K562 (cell line): ENCODE measurements at regions not wholly inside any gene's neighbourhood (a gene's known extent, or its start where the extent isn't known, plus 50 kb on each side); places are given as distances from the start of the nearest gene placed in this dataset.

ENCODE experiments used
- ATAC-seq: fragments of 200-7000 bp; cut with Tn5 transposase; 3 replicates; pipeline ENCODE4 v1.9.1; 2020; ENCODE audit warnings: moderate library complexity
- BruUV-seq: library from RNA; stranded (reverse); fragments of 400-500 nt; replicated peaks from 2 replicates; lab custom pipeline; 2021; lab: Mats Ljungman, UMichigan
- CTCF ChIA-PET: fragments of 300-600 bp; formaldehyde crosslinking; extraction: SDS; loops from one replicate; lab custom pipeline; 2021; ENCODE audit warnings: low intra/inter-chr PET ratio; lab: Yijun Ruan, JAX
- POLR2A ChIA-PET: fragments of 300-600, 350-650 bp; sonication (Branson Sonifier 250); formaldehyde crosslinking; extraction: SDS; loops from one replicate; lab custom pipeline; 2021; ENCODE audit warnings: antibody characterized with exemption, inconsistent platforms; lab: Yijun Ruan, JAX
- DNase-seq, 4 experiments: peaks; one replicate each; pipeline versions ENCODE4 v3.0.0 to v3.0.0-alpha.2; 2011 to 2018; ENCODE audit warnings: low spot score in 3 of 4, mixed read lengths in 3 of 4; ENCODE audit errors: extremely low read depth in 1 of 4
- FAIRE-seq: peaks from 2 replicates; lab custom pipeline; 2011; peaks lifted over from hg19 to GRCh38; lab: Jason Lieb, UNC
- H2AFZ ChIP-seq: 2 replicates; pipeline ENCODE4 v1.6.0; 2011; ENCODE audit warnings: low read depth, low read length, control low read depth, inconsistent platforms
- H3K27ac ChIP-seq: fragments of 200-600 bp; 3 replicates; pipeline ENCODE4 v1.8.0; 2011; ENCODE audit warnings: low read depth, mild to moderate bottlenecking, control low read depth, inconsistent platforms, low read length, moderate library complexity, mixed read lengths; ENCODE audit errors: extremely low read depth
- H3K27me3 ChIP-seq, 2 experiments: fragments of 300-600 bp in 1 of 2; 2 replicates in 1 of 2; 3 replicates in 1 of 2; pipeline versions ENCODE4 v1.6.0 to v1.8.0; 2011; ENCODE audit warnings: inconsistent platforms in 2 of 2, low read length in 2 of 2, mild to moderate bottlenecking in 1 of 2, mixed read lengths in 1 of 2, moderate library complexity in 1 of 2; ENCODE audit not compliant: control insufficient read depth in 2 of 2, insufficient read depth in 2 of 2
- H3K36me3 ChIP-seq: fragments of 300-600 bp; 3 replicates; pipeline ENCODE4 v1.8.0; 2011; ENCODE audit warnings: mild to moderate bottlenecking, low read length, inconsistent platforms; ENCODE audit not compliant: control insufficient read depth, insufficient read depth
- H3K4me1 ChIP-seq, 2 experiments: fragments of 200-600 bp in 1 of 2; replicated peaks in 1 of 2; 2 replicates in 1 of 2; 3 replicates in 1 of 2; pipeline versions ENCODE4 v1.5.1 to v1.8.0; 2011; ENCODE audit warnings: inconsistent platforms in 2 of 2, low read length in 2 of 2, mild to moderate bottlenecking in 1 of 2, mixed read lengths in 1 of 2, moderate library complexity in 1 of 2; ENCODE audit not compliant: control insufficient read depth in 2 of 2, insufficient read depth in 2 of 2
- H3K4me2 ChIP-seq: 2 replicates; pipeline ENCODE4 v1.6.1; 2011; ENCODE audit warnings: low read length, control low read depth, inconsistent platforms, mixed read lengths; ENCODE audit not compliant: insufficient read depth
- H3K4me3 ChIP-seq: fragments of 200-600 bp; sonication (generic), shearing (Covaris generic); 2 replicates; pipeline ENCODE4 v1.5.1; 2016; ENCODE audit warnings: control low read depth, inconsistent platforms
- H3K79me2 ChIP-seq: fragments of 200-600 bp; 3 replicates; pipeline ENCODE4 v1.8.0; 2011; ENCODE audit warnings: low read length, inconsistent platforms; ENCODE audit not compliant: control insufficient read depth, insufficient read depth
- H3K9ac ChIP-seq, 2 experiments: 2 replicates each; pipeline versions ENCODE4 v1.6.0 to v1.6.1; 2011; ENCODE audit warnings: low read depth in 2 of 2, low read length in 2 of 2, control low read depth in 1 of 2, inconsistent platforms in 1 of 2, mild to moderate bottlenecking in 1 of 2, mixed read lengths in 1 of 2; ENCODE audit not compliant: insufficient read depth in 1 of 2
- H3K9me1 ChIP-seq: one replicate; pipeline ENCODE4 v1.6.0; 2011; ENCODE audit warnings: inconsistent platforms, mild to moderate bottlenecking, low read length, moderate library complexity; ENCODE audit not compliant: control insufficient read depth, insufficient read depth
- H3K9me3 ChIP-seq: replicated peaks from 2 replicates; pipeline ENCODE4 v1.5.1; 2011; ENCODE audit warnings: low read depth, low read length, inconsistent platforms; ENCODE audit not compliant: control insufficient read depth, insufficient read depth
- H4K20me1 ChIP-seq: replicated peaks from 2 replicates; pipeline ENCODE4 v1.6.1; 2011; ENCODE audit warnings: low read length, inconsistent platforms, mixed read lengths; ENCODE audit not compliant: control insufficient read depth, insufficient read depth
- CHD2 ChIP-seq: IDR thresholded peaks from 2 replicates; pipeline ENCODE4 v1.6.1; 2011; ENCODE audit warnings: low read depth, low read length
- EGR1 ChIP-seq: fragments of 450-650 bp; conservative IDR thresholded peaks from 2 replicates; pipeline ENCODE4 v1.6.1; 2017; ENCODE audit warnings: mild to moderate bottlenecking
- FOXA1 ChIP-seq: fragments of 450-650 bp; IDR thresholded peaks from 2 replicates; pipeline ENCODE4 v1.6.1; 2016; ENCODE audit warnings: mild to moderate bottlenecking, borderline replicate concordance
- GATAD2B ChIP-seq: fragments of 450-650 bp; IDR thresholded peaks from 2 replicates; pipeline ENCODE4 v1.6.1; 2017; ENCODE audit warnings: mild to moderate bottlenecking, borderline replicate concordance
- NR2C1 ChIP-seq, 2 experiments: fragments of 450-650 bp; IDR thresholded peaks; 2 replicates each; pipeline ENCODE4 v1.6.1; 2017; ENCODE audit warnings: mild to moderate bottlenecking in 2 of 2, antibody characterized with exemption in 1 of 2, inconsistent platforms in 1 of 2, missing compliant biosample characterization in 1 of 2, missing genetic modification characterization in 1 of 2
- PRDM10 ChIP-seq: fragments of 450-650 bp; IDR thresholded peaks from 2 replicates; pipeline ENCODE4 v1.6.1; 2018; ENCODE audit not compliant: partially characterized antibody
- TAF9B ChIP-seq: fragments of 450-650 bp; IDR thresholded peaks from 2 replicates; pipeline ENCODE4 v1.6.1; 2018; ENCODE audit warnings: mild to moderate bottlenecking; ENCODE audit not compliant: partially characterized antibody
- ZNF609 ChIP-seq: sonication (generic); formaldehyde crosslinking; IDR thresholded peaks from 2 replicates; pipeline ENCODE4 v1.8.1; 2023; ENCODE audit warnings: missing genetic modification reagents, mild to moderate bottlenecking, borderline replicate concordance
- ZSCAN32 ChIP-seq: fragments of 450-650 bp; formaldehyde crosslinking; IDR thresholded peaks from 2 replicates; pipeline ENCODE4 v1.4.0; 2020; ENCODE audit warnings: mild to moderate bottlenecking, moderate library complexity
- WGBS: fragments of 100-300 bp; shearing (Covaris generic); methylation state at CpG from one replicate; pipeline ENCODE4 v1.1.6; 2016; ENCODE audit warnings: low coverage, mixed read lengths; ENCODE audit not compliant: insufficient coverage; ENCODE audit errors: missing lambda C conversion rate; 5-methylcytosine and 5-hydroxymethylcytosine counted together
- in situ Hi-C: fragments of 300-500 bp; cut with MboI; formaldehyde crosslinking; loops from 4 replicates; pipeline ENCODE4 v1.15.0; 2018; ENCODE audit warnings: inconsistent platforms, mixed read lengths
- intact Hi-C: fragments of 100-400 bp; cut with micrococcal nuclease; formaldehyde crosslinking; loops from 2 replicates; pipeline ENCODE4 v1.14.2; 2022
- TF ChIP-seq, protein P1 (sequence below): sonication (generic); formaldehyde crosslinking; IDR thresholded peaks from 2 replicates; pipeline ENCODE4 v1.8.1; 2023; ENCODE audit warnings: mild to moderate bottlenecking, missing genetic modification reagents

GRCh38 chr4:123068081-123068480 lies 145.7 kb upstream of the NUDT6 start:
- intact Hi-C loops, result no loop called here
- H3K27ac ChIP-seq, result no peak overlapping the region
- H2AFZ ChIP-seq, result no peak overlapping the region
- H3K9me3 ChIP-seq, result no peaks in the 10 kb centered on the region
- 90% methylated on average over 1 of the region's 1 CpG for WGBS
- in situ Hi-C loops, result no loop called here
- no peaks in the 10 kb centered on the region for H4K20me1 ChIP-seq
- H3K9ac ChIP-seq, result no peak overlapping the region
- DNase-seq, result no peak
- no peak overlapping the region for H3K4me3 ChIP-seq
- no peaks in the 10 kb centered on the region for H3K4me1 ChIP-seq
- ATAC-seq, result no peak
- no peaks in the 10 kb centered on the region for H3K27me3 ChIP-seq
- no peaks in the 10 kb centered on the region for H3K9me1 ChIP-seq
- peaks cover 11% of the 10 kb centered on the region; the same call in 2 of the 3 replicates for H3K36me3 ChIP-seq
- no TSS peak for BruUV-seq
- CTCF ChIA-PET, result no interaction called here
- POLR2A ChIA-PET, result no interaction called here
- FAIRE-seq, result no peak
- H3K4me2 ChIP-seq, result no peak overlapping the region
- H3K79me2 ChIP-seq, result no peaks in the 10 kb centered on the region
- TF ChIP-seq TAF9B (no peak), ZNF609 (no peak), EGR1 (no peak), ZSCAN32 (CRISPR knock-in tag) (no peak), GATAD2B (no peak), PRDM10 (no peak), NR2C1 (IDR thresholded peaks at IDR 0.05) (no peak), NR2C1 (tag; IDR thresholded peaks at IDR 0.05) (no peak), FOXA1 (no peak), CHD2 (no peak)
- TF ChIP-seq, protein P1, sequence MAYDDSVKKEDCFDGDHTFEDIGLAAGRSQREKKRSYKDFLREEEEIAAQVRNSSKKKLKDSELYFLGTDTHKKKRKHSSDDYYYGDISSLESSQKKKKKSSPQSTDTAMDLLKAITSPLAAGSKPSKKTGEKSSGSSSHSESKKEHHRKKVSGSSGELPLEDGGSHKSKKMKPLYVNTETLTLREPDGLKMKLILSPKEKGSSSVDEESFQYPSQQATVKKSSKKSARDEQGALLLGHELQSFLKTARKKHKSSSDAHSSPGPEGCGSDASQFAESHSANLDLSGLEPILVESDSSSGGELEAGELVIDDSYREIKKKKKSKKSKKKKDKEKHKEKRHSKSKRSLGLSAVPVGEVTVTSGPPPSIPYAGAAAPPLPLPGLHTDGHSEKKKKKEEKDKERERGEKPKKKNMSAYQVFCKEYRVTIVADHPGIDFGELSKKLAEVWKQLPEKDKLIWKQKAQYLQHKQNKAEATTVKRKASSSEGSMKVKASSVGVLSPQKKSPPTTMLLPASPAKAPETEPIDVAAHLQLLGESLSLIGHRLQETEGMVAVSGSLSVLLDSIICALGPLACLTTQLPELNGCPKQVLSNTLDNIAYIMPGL (CRISPR knock-in tag), result no peak
